Colonic mucosa (tissue), 4 donors: ENCODE measurements at regions not wholly inside any gene's neighbourhood (a gene's known extent, or its start where the extent isn't known, plus 50 kb on each side); places are given as distances from the start of the nearest gene placed in this dataset.
A peak's percentile ranks its signal among the peaks of the same experiment; 100 is the strongest.

Experiments used
- DNase-seq: peaks from one replicate; pipeline ENCODE4 v3.0.0-alpha.2; 2020
- H3K27ac ChIP-seq: fragments of 200-600 bp; one replicate; pipeline ENCODE4 v1.8.0; 2021
- H3K27me3 ChIP-seq: fragments of 200-600 bp; one replicate; pipeline ENCODE4 v1.8.0; 2021
- H3K36me3 ChIP-seq: fragments of 200-600 bp; one replicate; pipeline ENCODE4 v1.8.0; 2021
- H3K4me1 ChIP-seq: fragments of 200-600 bp; one replicate; pipeline ENCODE4 v1.8.0; 2021; ENCODE audit warnings: mild to moderate bottlenecking
- H3K4me3 ChIP-seq: fragments of 200-600 bp; one replicate; pipeline ENCODE4 v1.8.0; 2021
- H3K9ac ChIP-seq, 2 donors: one replicate each; pipeline ENCODE4 v1.7.0; 2013; ENCODE audit warnings: control low read depth in 2 of 2, low read depth in 2 of 2, low read length in 2 of 2
- H3K9me3 ChIP-seq: fragments of 200-600 bp; one replicate; pipeline ENCODE4 v1.8.0; 2021
- CTCF ChIP-seq: fragments of 200-600 bp; IDR thresholded peaks from one replicate; pipeline ENCODE4 v1.8.0; 2022; ENCODE audit warnings: antibody characterized with exemption, mild to moderate bottlenecking
- intact Hi-C: fragments of 100-400 bp; cut with DNase I; formaldehyde crosslinking; loops from one replicate; pipeline ENCODE4 v1.14.1; 2022
- donor health status: healthy.
- donor health status: DM: no; HTN: no; CAD: no.
- donor health status: DM: no; HTN: no; CAD: no.

- no peaks in the 10 kb centered on the region for H3K27me3 ChIP-seq
- H3K9me3 ChIP-seq = no peaks in the 10 kb centered on the region
- H3K9ac ChIP-seq = no peak overlapping the region
- no peaks in the 10 kb centered on the region for H3K36me3 ChIP-seq
- peak; percentile 59 for DNase-seq
- H3K4me3 ChIP-seq = no peak overlapping the region
- H3K27ac ChIP-seq = no peak overlapping the region
- intact Hi-C loops = loop anchor here (5.0 kb wide), 1 partner anchor 258 kb away; no protein-coding TSS in a partner anchor
- no peaks in the 10 kb centered on the region for H3K4me1 ChIP-seq
- TF ChIP-seq CTCF = peak; percentile 66
These were observed 166.0 kb downstream of the SOCS6 start for GRCh38 chr18:70454704-70455322.

- Histone ChIP-seq H3K4me1 (no peaks in the 10 kb centered on the region), H3K27me3 (no peaks in the 10 kb centered on the region), H3K36me3 (no peaks in the 10 kb centered on the region), H3K4me3 (no peak overlapping the region), H3K9ac (no peak overlapping the region), H3K9me3 (no peaks in the 10 kb centered on the region), H3K27ac (no peak overlapping the region)
- intact Hi-C loops = loop anchor here (5.0 kb wide), 1 partner anchor 256 kb away; no protein-coding TSS in a partner anchor
- TF ChIP-seq CTCF = no peak
- DNase-seq = no peak
These were observed 164.4 kb downstream of the SOCS6 start for GRCh38 chr18:70453058-70453775.

- Histone ChIP-seq H3K9ac (no peak overlapping the region), H3K36me3 (no peaks in the 10 kb centered on the region), H3K27me3 (no peaks in the 10 kb centered on the region), H3K4me1 (no peaks in the 10 kb centered on the region), H3K27ac (no peak overlapping the region), H3K9me3 (no peaks in the 10 kb centered on the region), H3K4me3 (no peak overlapping the region)
- no peak for TF ChIP-seq CTCF
- no peak for DNase-seq
- intact Hi-C loops = loop anchor here (5.0 kb wide), 1 partner anchor 255 kb away; no protein-coding TSS in a partner anchor
These were observed 163.7 kb downstream of the SOCS6 start for GRCh38 chr18:70452501-70452900.

DNA sequence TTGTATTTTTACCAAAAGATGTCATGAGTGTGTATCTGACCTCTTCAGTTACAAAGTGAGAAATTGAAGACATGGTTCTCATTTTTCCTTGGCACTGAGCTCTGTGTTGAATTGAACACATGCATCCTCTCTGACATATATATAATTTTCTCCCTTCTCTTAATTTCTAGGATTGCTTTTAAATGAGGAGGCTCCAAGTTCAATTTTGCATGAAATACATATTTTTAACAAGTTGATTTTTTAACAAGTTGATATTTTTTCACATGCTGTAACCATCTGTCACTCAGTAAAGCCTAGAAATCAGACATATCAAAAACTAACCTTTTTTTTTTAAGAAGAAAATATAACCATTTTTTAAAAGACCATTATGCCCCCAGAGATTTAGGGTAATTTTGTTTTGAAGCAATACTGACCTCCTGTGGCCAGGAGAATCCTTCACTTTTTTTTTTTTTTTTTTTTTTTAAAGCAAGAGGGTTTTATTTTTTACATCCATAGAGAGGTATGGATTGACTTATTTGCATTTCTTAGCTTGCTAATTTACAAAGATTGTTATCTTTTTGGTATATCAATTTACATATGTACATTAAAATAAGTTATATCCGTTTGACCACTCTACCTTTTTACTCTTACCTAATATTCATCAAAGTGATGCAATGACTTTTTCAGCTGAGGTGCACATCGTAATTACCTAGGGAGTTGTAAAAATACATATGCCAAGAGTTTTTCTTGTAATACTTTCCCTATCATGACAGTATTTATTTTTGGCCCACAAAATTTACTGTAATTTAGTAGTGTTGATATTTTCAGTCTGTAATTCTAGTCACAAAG lies 161.8 kb downstream of the SOCS6 start:
- Histone ChIP-seq H3K9ac (no peak overlapping the region), H3K27ac (no peak overlapping the region), H3K27me3 (no peaks in the 10 kb centered on the region), H3K4me1 (no peaks in the 10 kb centered on the region), H3K36me3 (no peaks in the 10 kb centered on the region), H3K4me3 (no peak overlapping the region), H3K9me3 (no peaks in the 10 kb centered on the region)
- TF ChIP-seq CTCF = peak; percentile 30
- DNase-seq = no peak
- intact Hi-C loops = loop anchor here (5.0 kb wide), 1 partner anchor 253 kb away; no protein-coding TSS in a partner anchor

DNA sequence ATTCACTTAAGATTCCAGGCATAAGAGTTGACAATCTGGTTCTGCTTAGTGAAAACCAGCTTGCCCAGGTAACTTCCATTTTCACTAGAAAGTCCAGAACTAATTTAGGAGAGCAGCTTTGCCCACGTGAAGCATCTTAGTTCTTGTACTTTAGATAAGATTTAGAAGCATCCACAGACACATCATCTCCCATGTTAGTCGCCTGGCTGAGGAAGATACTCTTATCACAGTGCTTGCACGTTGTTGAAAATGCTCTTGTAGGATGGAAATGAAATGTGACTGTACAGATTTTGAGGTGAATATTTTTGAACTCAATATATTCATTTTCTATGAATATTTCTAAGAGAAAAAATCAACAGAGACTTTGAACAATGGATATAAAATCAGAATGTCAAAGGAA lies 159.7 kb downstream of the SOCS6 start:
- no peak for TF ChIP-seq CTCF
- no peak for DNase-seq
- Histone ChIP-seq H3K9ac (no peak overlapping the region), H3K4me1 (no peaks in the 10 kb centered on the region), H3K36me3 (no peaks in the 10 kb centered on the region), H3K9me3 (no peaks in the 10 kb centered on the region), H3K4me3 (no peak overlapping the region), H3K27me3 (no peaks in the 10 kb centered on the region), H3K27ac (no peak overlapping the region)
- intact Hi-C loops = no loop called here
